GM12874 (cell line): ENCODE measurements at regions not wholly inside any gene's neighbourhood (a gene's known extent, or its start where the extent isn't known, plus 50 kb on each side); places are given as distances from the start of the nearest gene placed in this dataset.

Experiments
- CTCF ChIP-seq: IDR thresholded peaks from 2 replicates; pipeline ENCODE4 v1.5.1; 2011; ENCODE audit warnings: low read depth, mild to moderate bottlenecking, control low read depth, low read length, moderate library complexity; ENCODE audit not compliant: insufficient read depth

- TF ChIP-seq CTCF = no peak
Observed at GRCh38 chr11:71075116-71075720, 177.2 kb downstream of the SHANK2 start.

- no peak for TF ChIP-seq CTCF
Observed at GRCh38 chr11:71071736-71072509, 180.5 kb downstream of the SHANK2 start.

GRCh38 chr11:71070490-71071453, 181.6 kb downstream of the SHANK2 start:
- no peak for TF ChIP-seq CTCF

GRCh38 chr11:71068963-71069362, 183.4 kb downstream of the SHANK2 start:
- TF ChIP-seq CTCF = no peak

GRCh38 chr11:71067753-71068152, 184.6 kb downstream of the SHANK2 start:
- TF ChIP-seq CTCF = no peak

GRCh38 chr11:71066311-71066710, 186.1 kb downstream of the SHANK2 start:
- no peak for TF ChIP-seq CTCF

- TF ChIP-seq CTCF = no peak
Observed at GRCh38 chr11:71065841-71066240, 186.5 kb downstream of the SHANK2 start.
